ENCODE measurements at regions not wholly inside any gene's neighbourhood (a gene's known extent, or its start where the extent isn't known, plus 50 kb on each side); places are given as distances from the start of the nearest gene placed in this dataset.

- no peak for DNase-seq (ENCODE audit: low spot score)
- in situ Hi-C loops (cut with MboI; ENCODE audit: low pct_unique_long_range_greater_than_20kb, low sequenced_read_pairs, unreplicated experiment), result no loop called here
- TF ChIP-seq CTCF (IDR thresholded peaks at IDR 0.05; ENCODE audit: extremely low read depth, insufficient read depth, missing control alignments), result no peak
Measured at GRCh38 chr11:122028036-122028435, 88.0 kb downstream of the BLID start.

- in situ Hi-C loops (cut with MboI; ENCODE audit: low pct_unique_long_range_greater_than_20kb, low sequenced_read_pairs, unreplicated experiment), result no loop called here
- DNase-seq (ENCODE audit: low spot score), result no peak
- TF ChIP-seq CTCF (IDR thresholded peaks at IDR 0.05; ENCODE audit: extremely low read depth, insufficient read depth, missing control alignments), result no peak
Measured at GRCh38 chr11:122025757-122026156, 90.3 kb downstream of the BLID start.

- TF ChIP-seq CTCF (IDR thresholded peaks at IDR 0.05; ENCODE audit: extremely low read depth, insufficient read depth, missing control alignments), result no peak
- in situ Hi-C loops (cut with MboI; ENCODE audit: low pct_unique_long_range_greater_than_20kb, low sequenced_read_pairs, unreplicated experiment), result no loop called here
- DNase-seq (ENCODE audit: low spot score), result no peak
Measured at GRCh38 chr11:122024278-122024677, 91.7 kb downstream of the BLID start.

- in situ Hi-C loops (cut with MboI; ENCODE audit: low pct_unique_long_range_greater_than_20kb, low sequenced_read_pairs, unreplicated experiment), result no loop called here
- no peak for TF ChIP-seq CTCF (IDR thresholded peaks at IDR 0.05; ENCODE audit: extremely low read depth, insufficient read depth, missing control alignments)
- no peak for DNase-seq (ENCODE audit: low spot score)
Measured at GRCh38 chr11:122023614-122024250, 92.3 kb downstream of the BLID start.

- in situ Hi-C loops (cut with MboI; ENCODE audit: low pct_unique_long_range_greater_than_20kb, low sequenced_read_pairs, unreplicated experiment), result no loop called here
- no peak for DNase-seq (ENCODE audit: low spot score)
- no peak for TF ChIP-seq CTCF (IDR thresholded peaks at IDR 0.05; ENCODE audit: extremely low read depth, insufficient read depth, missing control alignments)
Measured at GRCh38 chr11:122022646-122023045, 93.4 kb downstream of the BLID start.

GRCh38 chr11:122020902-122021301 is 95.1 kb downstream of the BLID start:
- DNase-seq (ENCODE audit: low spot score), result no peak
- in situ Hi-C loops (cut with MboI; ENCODE audit: low pct_unique_long_range_greater_than_20kb, low sequenced_read_pairs, unreplicated experiment), result no loop called here
- TF ChIP-seq CTCF (IDR thresholded peaks at IDR 0.05; ENCODE audit: extremely low read depth, insufficient read depth, missing control alignments), result no peak
